ENCODE measurements at regions not wholly inside any gene's neighbourhood (a gene's known extent, or its start where the extent isn't known, plus 50 kb on each side); places are given as distances from the start of the nearest gene placed in this dataset.

GRCh38 chr5:87640902-87641301 is 228.2 kb upstream of the CCNH start:
- Mint-ChIP-seq H3K36me3 (ENCODE audit: low read depth, unreplicated experiment) (no peaks in the 10 kb centered on the region), H3K27me3 (ENCODE audit: low read depth, unreplicated experiment) (no peaks in the 10 kb centered on the region), H3K4me1 (ENCODE audit: low read depth, unreplicated experiment) (peaks cover 3% of the 10 kb centered on the region), H3K9me3 (ENCODE audit: unreplicated experiment) (peaks cover 2% of the 10 kb centered on the region), H3K4me3 (ENCODE audit: unreplicated experiment) (no peak overlapping the region), H3K27ac (ENCODE audit: unreplicated experiment) (no peak overlapping the region)
- DNase-seq (ENCODE audit: low read depth) (no peak), FAIRE-seq (no peak)
- no peaks in the 10 kb centered on the region for H3K4me1 ChIP-seq (ENCODE audit: insufficient read depth, low read length)
- H3K9me3 ChIP-seq (ENCODE audit: insufficient read depth, low read depth, low read length), result no peaks in the 10 kb centered on the region
- no peaks in the 10 kb centered on the region for H3K27me3 ChIP-seq (ENCODE audit: insufficient read depth, low read length)
- no peak overlapping the region for H3K4me3 ChIP-seq (ENCODE audit: insufficient read depth, low read depth, low read length)
- H2AFZ ChIP-seq (ENCODE audit: low read depth, low read length), result no peak overlapping the region
- no peaks in the 10 kb centered on the region for H3K36me3 ChIP-seq (ENCODE audit: insufficient read depth, low read length)
- H3K79me2 ChIP-seq (ENCODE audit: insufficient read depth, low read length), result no peaks in the 10 kb centered on the region
- no peak overlapping the region for H3K9ac ChIP-seq (ENCODE audit: low read length)
- no peak for TF ChIP-seq CTCF (IDR thresholded peaks at IDR 0.05; ENCODE audit: insufficient read depth, low read depth, low read length)
- no peak for TF ChIP-seq EZH2 (IDR thresholded peaks at IDR 0.05; ENCODE audit: insufficient read depth, low read length)
- H4K20me1 ChIP-seq (ENCODE audit: insufficient read depth, low read length), result no peaks in the 10 kb centered on the region
- no peak overlapping the region for H3K4me2 ChIP-seq (ENCODE audit: low read length)
- no peak overlapping the region for H3K27ac ChIP-seq (ENCODE audit: low read depth, low read length)

- Mint-ChIP-seq H3K9me3 (ENCODE audit: unreplicated experiment) (no peaks in the 10 kb centered on the region), H3K4me1 (ENCODE audit: low read depth, unreplicated experiment) (no peaks in the 10 kb centered on the region), H3K36me3 (ENCODE audit: low read depth, unreplicated experiment) (no peaks in the 10 kb centered on the region), H3K27me3 (ENCODE audit: low read depth, unreplicated experiment) (no peaks in the 10 kb centered on the region), H3K27ac (ENCODE audit: unreplicated experiment) (no peak overlapping the region), H3K4me3 (ENCODE audit: unreplicated experiment) (no peak overlapping the region)
- Histone ChIP-seq H2AFZ (ENCODE audit: low read depth, low read length) (no peak overlapping the region), H4K20me1 (ENCODE audit: insufficient read depth, low read length) (no peaks in the 10 kb centered on the region), H3K27ac (ENCODE audit: low read depth, low read length) (no peak overlapping the region), H3K9ac (ENCODE audit: low read length) (no peak overlapping the region), H3K79me2 (ENCODE audit: insufficient read depth, low read length) (no peaks in the 10 kb centered on the region), H3K36me3 (ENCODE audit: insufficient read depth, low read length) (no peaks in the 10 kb centered on the region), H3K4me2 (ENCODE audit: low read length) (no peak overlapping the region), H3K4me1 (ENCODE audit: insufficient read depth, low read length) (no peaks in the 10 kb centered on the region), H3K27me3 (ENCODE audit: insufficient read depth, low read length) (no peaks in the 10 kb centered on the region), H3K9me3 (ENCODE audit: insufficient read depth, low read depth, low read length) (no peaks in the 10 kb centered on the region), H3K4me3 (ENCODE audit: insufficient read depth, low read depth, low read length) (no peak overlapping the region)
- FAIRE-seq, result no peak
- TF ChIP-seq CTCF (IDR thresholded peaks at IDR 0.05; ENCODE audit: insufficient read depth, low read depth, low read length) (no peak), EZH2 (IDR thresholded peaks at IDR 0.05; ENCODE audit: insufficient read depth, low read length) (no peak)
- DNase-seq (ENCODE audit: low read depth), result no peak
Measured at GRCh38 chr5:87627363-87627762, 214.6 kb upstream of the CCNH start.

GRCh38 chr5:87608385-87608784 is 195.7 kb upstream of the CCNH start:
- no peak overlapping the region for H3K4me3 Mint-ChIP-seq (ENCODE audit: unreplicated experiment)
- FAIRE-seq (no peak), DNase-seq (ENCODE audit: low read depth) (no peak)
- Histone ChIP-seq H3K36me3 (ENCODE audit: insufficient read depth, low read length) (no peaks in the 10 kb centered on the region), H3K4me1 (ENCODE audit: insufficient read depth, low read length) (no peaks in the 10 kb centered on the region), H3K4me3 (ENCODE audit: insufficient read depth, low read depth, low read length) (no peak overlapping the region), H3K9me3 (ENCODE audit: insufficient read depth, low read depth, low read length) (no peaks in the 10 kb centered on the region), H3K9ac (ENCODE audit: low read length) (no peak overlapping the region), H3K79me2 (ENCODE audit: insufficient read depth, low read length) (no peaks in the 10 kb centered on the region), H2AFZ (ENCODE audit: low read depth, low read length) (no peak overlapping the region), H3K27ac (ENCODE audit: low read depth, low read length) (no peak overlapping the region), H4K20me1 (ENCODE audit: insufficient read depth, low read length) (no peaks in the 10 kb centered on the region), H3K27me3 (ENCODE audit: insufficient read depth, low read length) (no peaks in the 10 kb centered on the region), H3K4me2 (ENCODE audit: low read length) (no peak overlapping the region)
- no peaks in the 10 kb centered on the region for H3K36me3 Mint-ChIP-seq (ENCODE audit: low read depth, unreplicated experiment)
- H3K27ac Mint-ChIP-seq (ENCODE audit: unreplicated experiment), result no peak overlapping the region
- no peaks in the 10 kb centered on the region for H3K27me3 Mint-ChIP-seq (ENCODE audit: low read depth, unreplicated experiment)
- no peaks in the 10 kb centered on the region for H3K4me1 Mint-ChIP-seq (ENCODE audit: low read depth, unreplicated experiment)
- no peaks in the 10 kb centered on the region for H3K9me3 Mint-ChIP-seq (ENCODE audit: unreplicated experiment)
- no peak for TF ChIP-seq EZH2 (IDR thresholded peaks at IDR 0.05; ENCODE audit: insufficient read depth, low read length)
